Prostate gland (tissue), 2 donors: ENCODE measurements at regions not wholly inside any gene's neighbourhood (a gene's known extent, or its start where the extent isn't known, plus 50 kb on each side); places are given as distances from the start of the nearest gene placed in this dataset.
A peak's percentile ranks its signal among the peaks of the same experiment; 100 is the strongest.

ENCODE experiments used
- CTCF ChIP-seq, 4 experiments: fragments of 200-600 bp in 2 of 4; fragments of 450-650 bp in 2 of 4; sonication (generic) in 2 of 4; IDR thresholded peaks; 1 replicate in 3 of 4; 2 replicates in 1 of 4; pipeline ENCODE4 v1.5.1; 2016 to 2019; ENCODE audit warnings: antibody characterized with exemption in 4 of 4, mild to moderate bottlenecking in 2 of 4, moderate library complexity in 2 of 4
- POLR2A ChIP-seq: fragments of 450-650 bp; IDR thresholded peaks from one replicate; pipeline ENCODE4 v1.6.1; 2016; ENCODE audit warnings: antibody characterized with exemption, mild to moderate bottlenecking
- POLR2AphosphoS5 ChIP-seq: sonication (generic); formaldehyde crosslinking; IDR thresholded peaks from one replicate; pipeline ENCODE4 v1.6.1; 2017; ENCODE audit warnings: antibody characterized with exemption

- no peak for TF ChIP-seq POLR2A
- no peak for TF ChIP-seq POLR2AphosphoS5
- TF ChIP-seq CTCF (IDR thresholded peaks at IDR 0.05) = peak in 3 of 4 experiments; percentile 25 to 43 (median 30)
Observed at GRCh38 chr9:13688990-13689600, 409.6 kb upstream of the MPDZ start.
